Forelimb muscle (tissue), 1 donor: ENCODE measurements at regions not wholly inside any gene's neighbourhood (a gene's known extent, or its start where the extent isn't known, plus 50 kb on each side); places are given as distances from the start of the nearest gene placed in this dataset.

Experiments used
- DNase-seq: peaks from one replicate; pipeline ENCODE4 v3.0.0-alpha.2; 2013; ENCODE audit warnings: low read depth

DNA sequence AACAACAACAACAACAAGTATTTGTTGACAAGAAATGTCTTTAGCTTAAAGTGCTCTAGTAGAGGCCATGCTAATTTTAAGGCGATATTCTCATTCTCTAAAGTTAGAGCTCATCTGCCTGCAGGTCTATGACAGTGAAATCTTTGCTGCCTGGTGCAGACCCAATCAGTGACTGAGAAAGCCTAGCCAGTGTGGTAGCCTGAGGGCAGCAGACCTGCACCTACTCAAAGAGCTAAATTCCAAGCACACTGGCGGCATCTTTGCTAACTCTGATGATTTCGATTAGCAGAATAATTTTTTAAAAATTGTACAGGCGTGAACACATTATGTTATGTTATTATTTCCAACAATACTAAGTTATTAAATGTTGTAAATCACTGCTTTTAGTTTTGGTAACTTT is 228.8 kb upstream of the RGMA start:
- DNase-seq, result no peak

- no peak for DNase-seq
These were observed 225.2 kb upstream of the RGMA start for GRCh38 chr15:93314245-93314644.

- DNase-seq, result no peak
These were observed 224.0 kb upstream of the RGMA start for GRCh38 chr15:93312891-93313486.

- DNase-seq, result no peak
These were observed 222.6 kb upstream of the RGMA start for GRCh38 chr15:93311620-93312019.

- DNase-seq, result no peak
These were observed 219.1 kb upstream of the RGMA start for GRCh38 chr15:93308026-93308690.

GRCh38 chr15:93307513-93307912 is 218.5 kb upstream of the RGMA start:
- DNase-seq, result no peak

DNA sequence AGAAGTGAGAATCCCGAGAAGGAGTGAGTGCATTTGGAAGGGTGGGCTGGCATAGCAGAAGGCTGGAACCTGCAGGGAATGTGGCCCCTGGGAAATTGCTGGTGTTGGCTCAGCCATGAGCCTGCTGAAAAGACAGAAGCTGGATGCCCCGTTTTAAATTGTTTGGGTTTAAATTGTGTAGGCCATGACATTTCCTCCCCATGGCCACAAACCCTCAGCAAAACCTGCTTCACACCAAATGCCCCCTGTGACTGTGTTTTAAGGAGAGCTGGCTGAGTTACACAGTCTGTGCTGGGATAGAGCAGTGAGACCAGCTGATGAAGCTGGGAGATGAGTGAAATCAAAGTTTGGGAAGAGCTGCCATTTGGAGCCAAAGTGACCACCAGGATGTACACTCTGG is 216.3 kb upstream of the RGMA start:
- no peak for DNase-seq

GRCh38 chr15:93302080-93302765 is 213.2 kb upstream of the RGMA start:
- no peak for DNase-seq

DNA sequence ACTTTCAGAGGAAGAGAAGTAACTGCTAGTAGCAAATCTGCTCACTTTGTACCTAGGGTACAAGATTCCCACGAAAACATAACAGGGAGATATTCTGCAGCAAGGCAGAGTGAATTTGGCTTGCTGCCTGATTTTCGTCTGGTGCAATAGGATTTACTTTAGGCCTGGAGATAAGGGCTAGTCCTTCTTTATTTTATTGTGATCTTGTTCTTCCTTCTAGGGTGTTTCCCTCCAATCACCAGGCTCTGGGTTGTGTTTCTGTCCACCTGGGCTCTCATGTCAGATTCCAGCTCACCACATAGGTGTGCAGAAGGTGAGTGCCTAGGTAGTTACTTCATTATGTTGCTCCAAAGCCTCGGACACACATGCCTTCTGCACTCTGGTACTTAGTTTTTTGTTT is 211.8 kb upstream of the RGMA start:
- no peak for DNase-seq

GRCh38 chr15:93299675-93300074 is 210.7 kb upstream of the RGMA start:
- DNase-seq, result no peak

- no peak for DNase-seq
These were observed 209.9 kb upstream of the RGMA start for GRCh38 chr15:93298901-93299300.

DNA sequence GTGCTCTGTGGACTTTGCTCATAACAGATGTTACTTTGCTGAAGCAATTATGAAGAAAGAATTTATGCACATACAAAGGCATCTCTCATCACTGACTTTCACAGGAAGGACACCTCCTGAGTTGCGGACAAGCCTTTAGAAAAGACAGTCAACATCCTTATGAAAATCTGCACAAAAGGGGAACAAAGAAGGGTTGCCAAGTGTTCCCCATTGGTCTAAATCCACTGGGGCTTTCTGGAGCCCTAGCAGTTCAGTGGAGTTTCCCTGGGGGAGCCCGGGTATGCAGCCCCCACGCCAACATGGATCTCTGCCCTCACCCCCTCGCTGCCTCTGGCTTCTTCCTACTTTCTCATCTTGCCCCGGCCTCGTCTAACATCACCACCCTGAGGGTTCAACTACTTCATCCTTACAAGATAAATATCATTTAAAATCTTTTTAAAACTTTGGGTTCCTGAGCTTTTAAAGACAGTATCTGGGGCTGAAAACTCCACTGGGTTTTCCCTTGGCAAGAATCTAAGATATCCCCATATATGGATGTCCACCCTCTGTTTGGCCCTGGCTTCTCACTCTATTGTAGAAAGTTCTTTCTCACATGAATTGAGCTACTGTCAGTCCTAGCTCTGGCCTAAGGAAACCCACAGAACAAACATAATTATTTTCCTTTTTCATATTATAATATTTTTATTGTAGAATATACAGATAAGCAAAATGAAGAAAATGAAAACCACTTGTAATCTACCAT is 207.9 kb upstream of the RGMA start:
- no peak for DNase-seq

DNA sequence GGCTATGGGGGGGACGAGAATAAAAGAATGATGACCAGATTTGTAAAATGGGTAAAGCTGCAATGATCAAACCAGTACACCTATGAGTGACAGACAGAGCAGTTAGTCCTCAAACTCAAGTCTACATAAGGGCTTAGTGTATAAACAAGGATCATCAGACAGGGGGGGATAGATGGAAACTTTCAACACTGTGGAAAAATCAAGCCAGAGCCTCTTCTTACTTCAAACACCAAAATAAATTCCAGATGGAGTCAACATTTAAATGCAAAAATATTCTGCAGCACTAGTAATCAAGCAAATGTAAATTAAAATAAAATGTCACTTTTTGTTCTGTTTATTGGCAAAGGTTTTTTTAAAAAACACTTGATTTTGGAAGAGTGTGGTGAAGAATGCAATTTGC is 205.9 kb upstream of the RGMA start:
- DNase-seq, result no peak

DNA sequence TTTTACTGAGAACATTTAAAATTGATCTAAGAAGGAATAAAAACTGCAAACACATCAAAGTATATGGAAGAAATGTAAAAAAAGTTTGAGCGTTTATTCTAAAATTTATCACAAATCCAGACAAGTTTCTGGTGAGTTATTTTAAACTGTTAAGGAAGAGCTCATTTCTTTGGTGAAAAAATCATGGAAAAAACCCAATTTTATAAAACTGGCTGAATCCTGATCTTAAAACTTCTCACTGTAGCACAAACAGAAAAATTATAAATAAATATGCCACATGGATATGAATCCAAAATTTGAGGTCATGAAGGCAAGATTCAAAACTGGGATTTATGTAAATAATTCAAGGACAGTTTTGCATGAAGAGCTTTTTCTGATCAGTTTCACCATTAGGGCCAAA is 205.1 kb upstream of the RGMA start:
- DNase-seq, result no peak

DNA sequence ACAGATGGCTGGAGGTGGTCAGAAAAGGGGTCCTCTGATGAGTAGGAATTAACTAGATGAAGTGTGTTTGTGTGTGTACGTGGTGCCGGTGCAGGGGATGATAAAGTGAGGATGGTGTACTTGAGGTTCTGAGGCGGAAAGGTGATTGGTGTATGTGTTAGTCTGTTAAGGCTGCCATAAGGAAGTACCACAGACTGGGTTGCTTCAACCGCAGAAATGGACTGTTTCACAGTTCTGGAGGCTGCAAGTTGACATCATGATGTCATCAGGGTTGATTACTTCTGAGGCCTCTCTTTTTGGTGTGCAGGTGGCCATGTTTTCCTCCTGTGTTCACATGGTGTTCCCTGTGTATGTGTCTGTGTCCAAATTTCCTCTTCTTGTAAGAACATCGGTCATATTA is 202.4 kb upstream of the RGMA start:
- DNase-seq, result no peak

DNA sequence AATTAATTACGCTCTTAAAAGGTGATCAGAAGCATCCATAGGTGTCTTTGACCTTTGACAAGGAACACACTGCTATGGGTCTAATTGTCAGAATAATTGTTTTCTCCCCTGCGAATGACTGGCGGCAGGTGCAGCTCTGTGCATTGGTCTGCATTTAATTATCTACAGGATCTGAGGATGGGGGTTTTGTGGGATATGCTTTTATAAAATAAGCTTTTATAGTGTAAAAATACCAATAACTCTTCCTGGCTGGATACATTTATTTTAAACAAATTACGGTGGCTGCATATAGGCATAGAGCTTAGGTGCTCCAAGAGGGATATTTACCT is 201.6 kb upstream of the RGMA start:
- no peak for DNase-seq

- no peak for DNase-seq
These were observed 201.1 kb upstream of the RGMA start for GRCh38 chr15:93289941-93290617.

GRCh38 chr15:93288728-93289294 is 199.8 kb upstream of the RGMA start:
- DNase-seq, result no peak

DNA sequence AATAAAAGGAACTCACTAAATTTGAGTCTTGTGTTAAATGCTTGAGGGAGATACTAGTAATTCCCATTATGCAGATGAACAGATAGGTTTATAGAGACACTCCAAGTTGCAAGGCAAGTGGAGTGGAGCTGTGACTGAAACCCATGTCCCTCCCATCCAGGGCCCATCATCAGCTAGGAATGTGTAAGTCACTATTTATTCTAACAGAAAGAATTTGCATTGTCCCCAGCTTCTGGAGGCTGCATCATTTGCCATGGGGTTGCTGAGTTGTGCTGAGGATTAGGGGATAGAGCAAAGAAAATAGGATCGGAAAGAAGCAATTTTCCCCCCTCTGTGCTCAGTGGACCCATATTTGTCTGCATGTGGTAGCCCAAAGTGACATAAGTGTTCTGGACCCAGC is 197.4 kb upstream of the RGMA start:
- DNase-seq, result no peak

DNA sequence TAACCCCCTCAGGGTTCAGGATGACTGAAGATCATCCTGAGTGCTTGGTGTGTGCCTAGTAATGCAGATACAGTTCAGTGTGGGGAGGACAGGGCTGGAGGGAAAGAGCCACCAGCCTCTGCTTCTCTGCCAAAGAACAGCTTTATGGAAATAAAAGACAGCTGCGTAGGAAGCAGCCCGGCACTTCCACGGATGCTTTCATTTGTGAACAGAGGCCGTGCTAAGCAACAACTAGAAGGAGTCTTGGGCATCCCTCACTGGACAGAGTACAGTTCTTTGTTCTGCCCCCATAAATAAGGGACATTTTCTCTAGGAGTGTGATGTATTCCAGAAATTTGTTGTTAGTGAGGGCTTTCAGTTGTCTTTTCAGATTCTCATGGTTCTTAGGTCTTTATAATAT is 194.8 kb upstream of the RGMA start:
- DNase-seq, result no peak

DNA sequence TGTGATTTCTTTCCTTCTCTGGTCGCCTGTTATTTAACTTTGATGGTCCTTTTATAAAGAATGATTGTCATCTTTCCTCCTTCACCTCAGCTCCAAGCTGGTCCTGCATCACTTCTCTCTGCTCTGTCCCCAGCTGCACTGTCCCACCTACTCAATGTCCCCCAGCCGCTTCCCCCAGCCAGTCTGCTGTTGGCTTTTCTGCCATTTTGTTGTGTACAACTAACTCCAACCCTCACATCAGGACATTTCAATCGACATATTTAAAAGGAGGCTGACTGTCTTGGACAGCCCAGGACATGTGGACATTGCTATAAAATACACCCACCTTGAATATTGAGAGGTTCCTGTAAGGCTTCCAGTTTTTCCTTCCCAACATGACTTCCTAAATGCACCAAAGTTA is 193.8 kb upstream of the RGMA start:
- no peak for DNase-seq

DNA sequence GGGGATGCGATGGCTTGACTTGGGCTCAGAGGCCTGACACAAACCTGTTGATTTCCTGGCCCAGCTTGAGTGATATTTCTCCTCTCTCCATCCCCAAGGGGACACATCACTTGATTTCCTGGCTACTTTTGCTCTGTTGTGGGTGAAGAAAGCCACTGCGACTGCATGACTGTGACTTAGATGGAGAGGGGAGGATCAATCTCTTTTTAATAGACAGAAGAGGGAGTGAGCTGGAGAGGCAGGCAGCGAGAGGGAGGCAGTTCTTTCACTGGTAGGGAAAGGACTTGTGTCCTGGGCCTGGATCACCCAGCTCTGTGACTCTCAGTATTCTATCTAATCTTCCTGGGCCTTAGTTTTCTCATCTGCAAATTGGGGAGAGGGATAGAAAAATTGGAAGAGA is 189.8 kb upstream of the RGMA start:
- no peak for DNase-seq
